BLaER1 treated with 17β-estradiol and CSF1 and Interleukin-3, amounts not matched to agents 10 nM and 100 nM (cell line): ENCODE measurements at regions not wholly inside any gene's neighbourhood (a gene's known extent, or its start where the extent isn't known, plus 50 kb on each side); places are given as distances from the start of the nearest gene placed in this dataset.

ENCODE experiments used
- H3K27ac ChIP-seq, 11 experiments: shearing (Covaris generic); formaldehyde crosslinking; 2 replicates each; pipeline ENCODE4 v1.8.1; 2022
- H3K27me3 ChIP-seq, 11 experiments: shearing (Covaris generic); formaldehyde crosslinking; 2 replicates each; pipeline ENCODE4 v1.8.1; 2022
- H3K36me3 ChIP-seq, 11 experiments: shearing (Covaris generic); formaldehyde crosslinking; 2 replicates each; pipeline ENCODE4 v1.8.1; 2022
- H3K4me1 ChIP-seq, 10 experiments: shearing (Covaris generic); formaldehyde crosslinking; 2 replicates each; pipeline ENCODE4 v1.8.1; 2022
- H3K4me2 ChIP-seq, 11 experiments: shearing (Covaris generic); formaldehyde crosslinking; 2 replicates each; pipeline ENCODE4 v1.8.1; 2022
- H3K4me3 ChIP-seq, 10 experiments: shearing (Covaris generic); formaldehyde crosslinking; 2 replicates each; pipeline ENCODE4 v1.8.1; 2022
- H3K9ac ChIP-seq, 11 experiments: shearing (Covaris generic); formaldehyde crosslinking; 2 replicates each; pipeline ENCODE4 v1.8.1; 2022
- H3K9me3 ChIP-seq, 11 experiments: shearing (Covaris generic); formaldehyde crosslinking; replicated peaks in 1 of 11; 2 replicates each; pipeline ENCODE4 v1.8.1; 2022
- H4K20me1 ChIP-seq, 11 experiments: shearing (Covaris generic); formaldehyde crosslinking; 2 replicates each; pipeline ENCODE4 v1.8.1; 2022
- Cebpa-rat ChIP-seq, 11 experiments: shearing (Covaris generic); IDR thresholded peaks; 2 replicates each; pipeline ENCODE4 v1.8.1; 2022

- Histone ChIP-seq H3K36me3 (no peaks in the 10 kb centered on the region), H3K4me3 (no peak overlapping the region), H3K9me3 (no peaks in the 10 kb centered on the region), H3K9ac (no peak overlapping the region), H3K4me1 (peaks cover 14 to 21% (median 18%) of the 10 kb centered on the region in 10 experiments), H4K20me1 (no peaks in the 10 kb centered on the region), H3K4me2 (no peak overlapping the region), H3K27me3 (no peaks in the 10 kb centered on the region), H3K27ac (no peak overlapping the region)
- no peak for TF ChIP-seq Cebpa-rat (IDR thresholded peaks at IDR 0.05)
Observed at GRCh38 chr10:129136951-129137350, 330.1 kb upstream of the MGMT start.

- H3K27ac ChIP-seq: peak overlapping the region in 8 of 11 experiments; percentile 18 to 60 (median 33); a peak in 9 of 22 replicates
- no peaks in the 10 kb centered on the region for H4K20me1 ChIP-seq
- H3K4me2 ChIP-seq: peak overlapping the region; percentile 24 to 81 (median 53)
- H3K27me3 ChIP-seq: no peaks in the 10 kb centered on the region
- no peak overlapping the region for H3K9ac ChIP-seq
- no peak overlapping the region for H3K4me3 ChIP-seq
- peaks cover 16 to 21% (median 18%) of the 10 kb centered on the region in 10 experiments for H3K4me1 ChIP-seq
- H3K9me3 ChIP-seq: no peaks in the 10 kb centered on the region
- no peaks in the 10 kb centered on the region for H3K36me3 ChIP-seq
- no peak for TF ChIP-seq Cebpa-rat (IDR thresholded peaks at IDR 0.05)
Observed at GRCh38 chr10:129140921-129141885, 325.8 kb upstream of the MGMT start.

- Histone ChIP-seq H3K27ac (no peak overlapping the region), H3K36me3 (no peaks in the 10 kb centered on the region), H3K4me3 (no peak overlapping the region), H3K9ac (no peak overlapping the region), H3K4me1 (no peaks in the 10 kb centered on the region), H3K27me3 (no peaks in the 10 kb centered on the region), H4K20me1 (no peaks in the 10 kb centered on the region), H3K9me3 (peaks cover 0 to 10% (median 6%) of the 10 kb centered on the region in 11 experiments; a peak in 8 of 22 replicates), H3K4me2 (no peak overlapping the region)
- no peak for TF ChIP-seq Cebpa-rat (IDR thresholded peaks at IDR 0.05)
Observed at GRCh38 chr10:129151281-129151680, 315.8 kb upstream of the MGMT start.

- H3K27me3 ChIP-seq: no peaks in the 10 kb centered on the region
- no peak for TF ChIP-seq Cebpa-rat (IDR thresholded peaks at IDR 0.05)
- H4K20me1 ChIP-seq: no peaks in the 10 kb centered on the region
- H3K4me3 ChIP-seq: no peak overlapping the region
- no peak overlapping the region for H3K27ac ChIP-seq
- H3K9me3 ChIP-seq: peaks cover 0 to 10% (median 6%) of the 10 kb centered on the region in 11 experiments; a peak in 8 of 22 replicates
- no peaks in the 10 kb centered on the region for H3K36me3 ChIP-seq
- H3K9ac ChIP-seq: no peak overlapping the region
- H3K4me1 ChIP-seq: peaks cover 7 to 10% (median 9%) of the 10 kb centered on the region in 10 experiments
- H3K4me2 ChIP-seq: no peak overlapping the region
Observed at GRCh38 chr10:129156406-129156805, 310.6 kb upstream of the MGMT start.

- no peak overlapping the region for H3K27ac ChIP-seq
- peaks cover 0 to 10% (median 6%) of the 10 kb centered on the region in 11 experiments; a peak in 8 of 22 replicates for H3K9me3 ChIP-seq
- H3K27me3 ChIP-seq: no peaks in the 10 kb centered on the region
- H3K9ac ChIP-seq: no peak overlapping the region
- no peaks in the 10 kb centered on the region for H4K20me1 ChIP-seq
- H3K4me2 ChIP-seq: no peak overlapping the region
- peaks cover 10 to 16% (median 12%) of the 10 kb centered on the region in 10 experiments for H3K4me1 ChIP-seq
- H3K4me3 ChIP-seq: no peak overlapping the region
- TF ChIP-seq Cebpa-rat (IDR thresholded peaks at IDR 0.05): no peak
- no peaks in the 10 kb centered on the region for H3K36me3 ChIP-seq
Observed at GRCh38 chr10:129157185-129157584, 309.9 kb upstream of the MGMT start.

GRCh38 chr10:129161150-129161549 lies 305.9 kb upstream of the MGMT start:
- Histone ChIP-seq H3K27me3 (no peaks in the 10 kb centered on the region), H3K9ac (no peak overlapping the region), H3K9me3 (0 out of 22 replicates have a peak, but pooled peaks cover 0 to 4% (median 0%) of the 10 kb centered on the region in 11 experiments), H3K4me2 (peak overlapping the region in 9 of 11 experiments; percentile 3 to 56 (median 48); a peak in 11 of 22 replicates), H3K4me3 (no peak overlapping the region), H3K4me1 (peaks cover 11 to 16% (median 14%) of the 10 kb centered on the region in 10 experiments), H4K20me1 (no peaks in the 10 kb centered on the region), H3K27ac (peak overlapping the region in 3 of 11 experiments; percentile 40 to 51 (median 41); a peak in 5 of 22 replicates), H3K36me3 (no peaks in the 10 kb centered on the region)
- TF ChIP-seq Cebpa-rat (IDR thresholded peaks at IDR 0.05): no peak

GRCh38 chr10:129163531-129163930 lies 303.5 kb upstream of the MGMT start:
- TF ChIP-seq Cebpa-rat (IDR thresholded peaks at IDR 0.05): no peak
- no peak overlapping the region for H3K4me2 ChIP-seq
- H3K4me3 ChIP-seq: no peak overlapping the region
- H3K27ac ChIP-seq: no peak overlapping the region
- peaks cover 11 to 20% (median 15%) of the 10 kb centered on the region in 10 experiments for H3K4me1 ChIP-seq
- H4K20me1 ChIP-seq: no peaks in the 10 kb centered on the region
- no peaks in the 10 kb centered on the region for H3K36me3 ChIP-seq
- H3K27me3 ChIP-seq: no peaks in the 10 kb centered on the region
- H3K9me3 ChIP-seq: no peaks in the 10 kb centered on the region
- no peak overlapping the region for H3K9ac ChIP-seq

GRCh38 chr10:129165076-129165720 lies 301.8 kb upstream of the MGMT start:
- Histone ChIP-seq H4K20me1 (no peaks in the 10 kb centered on the region), H3K27me3 (no peaks in the 10 kb centered on the region), H3K36me3 (no peaks in the 10 kb centered on the region), H3K9ac (no peak overlapping the region), H3K4me1 (peaks cover 11 to 20% (median 15%) of the 10 kb centered on the region in 10 experiments), H3K27ac (no peak overlapping the region), H3K9me3 (no peaks in the 10 kb centered on the region), H3K4me2 (no peak overlapping the region), H3K4me3 (no peak overlapping the region)
- no peak for TF ChIP-seq Cebpa-rat (IDR thresholded peaks at IDR 0.05)

GRCh38 chr10:129165770-129166169 lies 301.3 kb upstream of the MGMT start:
- Histone ChIP-seq H3K4me1 (peaks cover 8 to 18% (median 12%) of the 10 kb centered on the region in 10 experiments), H3K4me3 (no peak overlapping the region), H3K36me3 (no peaks in the 10 kb centered on the region), H4K20me1 (no peaks in the 10 kb centered on the region), H3K27me3 (no peaks in the 10 kb centered on the region), H3K9me3 (no peaks in the 10 kb centered on the region), H3K4me2 (peak overlapping the region in 6 of 11 experiments; percentile 0 to 51 (median 22); a peak in 6 of 22 replicates), H3K9ac (no peak overlapping the region), H3K27ac (no peak overlapping the region)
- no peak for TF ChIP-seq Cebpa-rat (IDR thresholded peaks at IDR 0.05)
